ENCODE measurements at regions not wholly inside any gene's neighbourhood (a gene's known extent, or its start where the extent isn't known, plus 50 kb on each side); places are given as distances from the start of the nearest gene placed in this dataset.

DNA sequence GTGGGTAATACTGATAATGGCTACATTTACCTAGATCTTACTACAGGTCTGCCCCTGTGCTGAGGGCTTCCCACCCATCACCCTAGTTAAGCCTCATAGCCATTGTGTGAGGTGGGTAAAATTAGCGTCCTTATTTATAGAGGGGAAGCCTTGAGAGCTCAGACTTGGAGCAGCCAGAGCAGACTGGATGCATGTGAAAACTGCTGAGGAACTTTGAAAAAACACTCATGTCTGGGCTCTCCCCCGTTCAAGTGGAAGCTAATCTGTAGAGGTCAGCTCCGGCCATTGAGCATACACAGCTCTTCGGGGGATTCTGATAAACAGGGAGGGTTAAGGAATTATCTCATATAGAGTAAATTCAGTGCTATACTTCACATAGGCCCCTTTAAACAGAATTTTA is 389.7 kb downstream of the RPS6KC1 start:
- POLR2A ChIA-PET (ENCODE audit: unreplicated experiment) = no interaction called here
- CTCF ChIA-PET = no interaction called here

More for the DNA sequence above, 389.7 kb downstream of the RPS6KC1 start:
- Histone ChIP-seq H3K9me3 (ENCODE audit: control insufficient read depth, insufficient read depth, low read length) (no peaks in the 10 kb centered on the region; the same call in 1 of the 2 replicates), H3K4ac (ENCODE audit: low read depth, low read length) (no peak overlapping the region), H2AK9ac (replicated peaks; ENCODE audit: low read depth, low read length, poor library complexity) (no peak overlapping the region), H3K9ac (ENCODE audit: low read depth, low read length) (no peak overlapping the region), H4K8ac (ENCODE audit: low read depth in 2 of 2, low read length in 2 of 2) (no peak overlapping the region), H2BK15ac (ENCODE audit: low read depth, low read length) (no peak overlapping the region), H4K91ac (ENCODE audit: insufficient read depth, low read depth, low read length) (no peak overlapping the region), H3K4me3 (ENCODE audit: insufficient read depth, low read depth, low read length) (no peak overlapping the region), H3K18ac (ENCODE audit: low read depth, low read length) (no peak overlapping the region), H3K79me1 (ENCODE audit: low read depth in 1 of 2, low read length in 2 of 2) (no peaks in the 10 kb centered on the region), H2AK5ac (ENCODE audit: low read depth, low read length) (no peak overlapping the region), H3K4me2 (ENCODE audit: low read depth, low read length) (no peak overlapping the region), H2BK120ac (ENCODE audit: low read depth, low read length) (no peak overlapping the region), H4K20me1 (ENCODE audit: insufficient read depth, low read length) (no peaks in the 10 kb centered on the region), H2BK5ac (ENCODE audit: low read depth, low read length, poor library complexity, severe bottlenecking) (no peak overlapping the region), H3K27ac (ENCODE audit: insufficient read depth, low read length) (no peak overlapping the region), H3K23ac (ENCODE audit: low read depth, low read length) (no peak overlapping the region), H2AFZ (replicated peaks; ENCODE audit: low read length, poor library complexity) (no peak overlapping the region), H2BK20ac (ENCODE audit: low read depth, low read length) (no peak overlapping the region), H3K36me3 (ENCODE audit: control insufficient read depth, insufficient read depth, low read length) (no peaks in the 10 kb centered on the region), H3K27me3 (ENCODE audit: control insufficient read depth, insufficient read depth, low read length) (no peaks in the 10 kb centered on the region), H3K9me1 (ENCODE audit: insufficient read depth, low read length) (no peaks in the 10 kb centered on the region), H4K5ac (ENCODE audit: low read depth, low read length) (no peak overlapping the region), H3K4me1 (ENCODE audit: control insufficient read depth, insufficient read depth, low read length) (no peaks in the 10 kb centered on the region), H3K56ac (ENCODE audit: extremely low read depth, insufficient read depth, low read length) (no peak overlapping the region), H3K14ac (replicated peaks; ENCODE audit: low read depth, low read length) (no peak overlapping the region)
- dilution Hi-C loops (cut with HindIII; ENCODE audit: low sequenced_read_pairs, unreplicated experiment) (no loop called here), in situ Hi-C loops (cut with MboI; ENCODE audit: low sequenced_read_pairs) (no loop called here), intact Hi-C loops (cut with micrococcal nuclease) (no loop called here)
- no CpG with 5 or more reads among the region's 4 CpGs for WGBS, 2 experiments (ENCODE audit: extremely low coverage in 2 of 2, insufficient read length in 1 of 2)
- no peak for TF ChIP-seq CHD1 (IDR thresholded peaks at IDR 0.05; ENCODE audit: low read depth, low read length)
- no peak for TF ChIP-seq MXI1 (IDR thresholded peaks at IDR 0.05; ENCODE audit: borderline replicate concordance, low read depth, low read length)
- TF ChIP-seq FOS (IDR thresholded peaks at IDR 0.05; ENCODE audit: low read depth, low read length) = no peak
- TF ChIP-seq MAZ (IDR thresholded peaks at IDR 0.05; ENCODE audit: borderline replicate concordance, low read depth, low read length) = no peak
- TF ChIP-seq NFE2L2 (IDR thresholded peaks at IDR 0.05; ENCODE audit: low read depth, low read length) = no peak
- TF ChIP-seq MAFK (IDR thresholded peaks at IDR 0.05; ENCODE audit: low read depth, low read length) = no peak
- no peak for TF ChIP-seq CEBPB (IDR thresholded peaks at IDR 0.05; ENCODE audit: low read depth, low read length)
- no peak for TF ChIP-seq ELK1 (IDR thresholded peaks at IDR 0.05; ENCODE audit: borderline replicate concordance, low read depth, low read length)
- no peak for TF ChIP-seq RAD21 (IDR thresholded peaks at IDR 0.05; ENCODE audit: low read length)
- TF ChIP-seq BHLHE40 (IDR thresholded peaks at IDR 0.05; ENCODE audit: low read depth, low read length) = no peak
- no peak for TF ChIP-seq POLR2A (IDR thresholded peaks at IDR 0.05; ENCODE audit: low read depth, low read length)
- no peak for TF ChIP-seq RFX5 (IDR thresholded peaks at IDR 0.05; ENCODE audit: low read depth, low read length)
- no peak for TF ChIP-seq USF2 (IDR thresholded peaks at IDR 0.05; ENCODE audit: low read depth, low read length)
- TF ChIP-seq SMC3 (IDR thresholded peaks at IDR 0.05; ENCODE audit: low read depth, low read length) = no peak
- TF ChIP-seq RCOR1 (IDR thresholded peaks at IDR 0.05; ENCODE audit: insufficient replicate concordance, low read length) = no peak
- no peak for TF ChIP-seq CTCF (conservative IDR thresholded peaks at IDR 0.05; ENCODE audit: low read depth, low read length)
- ATAC-seq (ENCODE audit: low read depth) (no peak), DNase-seq (no peak)
- no TSS peak for BruUV-seq (replicated peaks)

Measured in IMR-90 (cell line).